Tibial nerve (tissue), 4 donors: ENCODE measurements at regions not wholly inside any gene's neighbourhood (a gene's known extent, or its start where the extent isn't known, plus 50 kb on each side); places are given as distances from the start of the nearest gene placed in this dataset.

ENCODE experiments used
- DNase-seq, 2 donors: peaks; one replicate each; pipeline ENCODE4 v3.0.0-alpha.2; 2019; ENCODE audit warnings: low spot score in 2 of 2
- H3K27ac ChIP-seq, 4 donors: fragments of 200-600 bp; sonication (generic) in 3 of 4; one replicate each; pipeline ENCODE4 v1.5.1; 2017 to 2019; ENCODE audit warnings: mild to moderate bottlenecking in 1 of 4
- H3K27me3 ChIP-seq, 2 donors: fragments of 200-600 bp; sonication (generic) in 1 of 2; one replicate each; pipeline versions ENCODE4 v1.5.1 to v1.6.0; 2017 to 2019
- H3K36me3 ChIP-seq, 3 donors: fragments of 200-600 bp; sonication (generic); one replicate each; pipeline ENCODE4 v1.5.1; 2018 to 2019
- H3K4me1 ChIP-seq, 4 donors: fragments of 200-600 bp; sonication (generic) in 3 of 4; one replicate each; pipeline ENCODE4 v1.5.1; 2017 to 2019
- H3K4me3 ChIP-seq, 4 donors: fragments of 200-600 bp; sonication (generic) in 3 of 4; one replicate each; pipeline ENCODE4 v1.5.1; 2017 to 2019; ENCODE audit warnings: mild to moderate bottlenecking in 1 of 4, moderate library complexity in 1 of 4
- H3K9me3 ChIP-seq, 4 donors: fragments of 200-600 bp; sonication (generic) in 3 of 4; one replicate each; pipeline ENCODE4 v1.5.1; 2017 to 2019
- EP300 ChIP-seq, 2 donors: sonication (generic); formaldehyde crosslinking; IDR thresholded peaks; one replicate each; pipeline ENCODE4 v1.6.1; 2017; ENCODE audit warnings: antibody characterized with exemption in 2 of 2, mild to moderate bottlenecking in 1 of 2
- POLR2A ChIP-seq, 2 donors: fragments of 450-650 bp; IDR thresholded peaks; one replicate each; pipeline ENCODE4 v1.6.1; 2017; ENCODE audit warnings: antibody characterized with exemption in 2 of 2, mild to moderate bottlenecking in 2 of 2, moderate library complexity in 2 of 2
- WGBS, 2 donors: methylation state at CpG; one replicate each; pipeline ENCODE4 v1.1.5; 2018; 5-methylcytosine and 5-hydroxymethylcytosine counted together
- TF ChIP-seq, protein P1 (sequence below), 5 experiments: fragments of 200-600 bp in 3 of 5; fragments of 450-650 bp in 2 of 5; sonication (generic) in 3 of 5; IDR thresholded peaks; one replicate each; pipeline ENCODE4 v1.5.1; 2016 to 2019; ENCODE audit warnings: antibody characterized with exemption in 5 of 5, mild to moderate bottlenecking in 3 of 5, moderate library complexity in 2 of 5

GRCh38 chr13:78004821-78005220, 86.2 kb upstream of the EDNRB start:
- Histone ChIP-seq H3K36me3 (no peaks in the 10 kb centered on the region), H3K4me3 (no peak overlapping the region), H3K4me1 (no peaks in the 10 kb centered on the region), H3K27me3 (no peaks in the 10 kb centered on the region), H3K9me3 (peaks cover 0 to 10% (median 2%) of the 10 kb centered on the region in 4 donors), H3K27ac (no peak overlapping the region)
- 72 to 88% methylated on average over 2 of the region's 2 CpGs for WGBS, 2 donors
- TF ChIP-seq EP300 (IDR thresholded peaks at IDR 0.05), result no peak
- TF ChIP-seq POLR2A (IDR thresholded peaks at IDR 0.05), result no peak
- TF ChIP-seq, protein P1, sequence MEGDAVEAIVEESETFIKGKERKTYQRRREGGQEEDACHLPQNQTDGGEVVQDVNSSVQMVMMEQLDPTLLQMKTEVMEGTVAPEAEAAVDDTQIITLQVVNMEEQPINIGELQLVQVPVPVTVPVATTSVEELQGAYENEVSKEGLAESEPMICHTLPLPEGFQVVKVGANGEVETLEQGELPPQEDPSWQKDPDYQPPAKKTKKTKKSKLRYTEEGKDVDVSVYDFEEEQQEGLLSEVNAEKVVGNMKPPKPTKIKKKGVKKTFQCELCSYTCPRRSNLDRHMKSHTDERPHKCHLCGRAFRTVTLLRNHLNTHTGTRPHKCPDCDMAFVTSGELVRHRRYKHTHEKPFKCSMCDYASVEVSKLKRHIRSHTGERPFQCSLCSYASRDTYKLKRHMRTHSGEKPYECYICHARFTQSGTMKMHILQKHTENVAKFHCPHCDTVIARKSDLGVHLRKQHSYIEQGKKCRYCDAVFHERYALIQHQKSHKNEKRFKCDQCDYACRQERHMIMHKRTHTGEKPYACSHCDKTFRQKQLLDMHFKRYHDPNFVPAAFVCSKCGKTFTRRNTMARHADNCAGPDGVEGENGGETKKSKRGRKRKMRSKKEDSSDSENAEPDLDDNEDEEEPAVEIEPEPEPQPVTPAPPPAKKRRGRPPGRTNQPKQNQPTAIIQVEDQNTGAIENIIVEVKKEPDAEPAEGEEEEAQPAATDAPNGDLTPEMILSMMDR (IDR thresholded peaks at IDR 0.05), result no peak
- DNase-seq, result no peak

GRCh38 chr13:77999746-78000145, 81.1 kb upstream of the EDNRB start:
- Histone ChIP-seq H3K27ac (no peak overlapping the region), H3K36me3 (no peaks in the 10 kb centered on the region), H3K9me3 (peaks cover 0 to 10% (median 2%) of the 10 kb centered on the region in 4 donors), H3K4me3 (no peak overlapping the region), H3K4me1 (no peaks in the 10 kb centered on the region), H3K27me3 (no peaks in the 10 kb centered on the region)
- TF ChIP-seq, protein P1 (IDR thresholded peaks at IDR 0.05), result no peak
- no peak for TF ChIP-seq EP300 (IDR thresholded peaks at IDR 0.05)
- TF ChIP-seq POLR2A (IDR thresholded peaks at IDR 0.05), result no peak
- DNase-seq, result no peak

- Histone ChIP-seq H3K36me3 (no peaks in the 10 kb centered on the region), H3K4me3 (no peak overlapping the region), H3K4me1 (no peaks in the 10 kb centered on the region), H3K27ac (no peak overlapping the region), H3K27me3 (no peaks in the 10 kb centered on the region), H3K9me3 (no peaks in the 10 kb centered on the region)
- 72 to 81% methylated on average over 3 of the region's 3 CpGs for WGBS, 2 donors
- no peak for DNase-seq
- TF ChIP-seq POLR2A (IDR thresholded peaks at IDR 0.05) (no peak), EP300 (IDR thresholded peaks at IDR 0.05) (no peak)
- TF ChIP-seq, protein P1 (IDR thresholded peaks at IDR 0.05), result no peak
Observed at GRCh38 chr13:77994166-77994565, 75.5 kb upstream of the EDNRB start.

GRCh38 chr13:77991003-77991402, 72.4 kb upstream of the EDNRB start:
- no peak for TF ChIP-seq POLR2A (IDR thresholded peaks at IDR 0.05)
- TF ChIP-seq, protein P1 (IDR thresholded peaks at IDR 0.05), result no peak
- TF ChIP-seq EP300 (IDR thresholded peaks at IDR 0.05), result no peak
- 59 to 61% methylated on average over 4 of the region's 4 CpGs for WGBS, 2 donors
- Histone ChIP-seq H3K27me3 (no peaks in the 10 kb centered on the region), H3K36me3 (no peaks in the 10 kb centered on the region), H3K9me3 (no peaks in the 10 kb centered on the region), H3K4me3 (no peak overlapping the region), H3K4me1 (no peaks in the 10 kb centered on the region), H3K27ac (no peak overlapping the region)
- no peak for DNase-seq

GRCh38 chr13:77989281-77989680, 70.7 kb upstream of the EDNRB start:
- Histone ChIP-seq H3K36me3 (no peaks in the 10 kb centered on the region), H3K4me1 (no peaks in the 10 kb centered on the region), H3K27me3 (no peaks in the 10 kb centered on the region), H3K9me3 (no peaks in the 10 kb centered on the region), H3K27ac (no peak overlapping the region), H3K4me3 (no peak overlapping the region)
- no peak for TF ChIP-seq EP300 (IDR thresholded peaks at IDR 0.05)
- TF ChIP-seq POLR2A (IDR thresholded peaks at IDR 0.05), result no peak
- TF ChIP-seq, protein P1 (IDR thresholded peaks at IDR 0.05), result no peak
- WGBS, 2 donors, result 53 to 80% methylated on average over 2 of the region's 2 CpGs
- DNase-seq, result no peak
